AG08396 (cell line): ENCODE measurements at regions not wholly inside any gene's neighbourhood (a gene's known extent, or its start where the extent isn't known, plus 50 kb on each side); places are given as distances from the start of the nearest gene placed in this dataset.
"Not testable (repeated sequence)": the region's sequence is repeated elsewhere in the genome, so short reads cannot be mapped to it uniquely, and the experiment has no call there.

ENCODE experiments used
- DNase-seq: peaks from one replicate; pipeline ENCODE4 v3.0.0; 2012; ENCODE audit warnings: low spot score, mixed read lengths

DNA sequence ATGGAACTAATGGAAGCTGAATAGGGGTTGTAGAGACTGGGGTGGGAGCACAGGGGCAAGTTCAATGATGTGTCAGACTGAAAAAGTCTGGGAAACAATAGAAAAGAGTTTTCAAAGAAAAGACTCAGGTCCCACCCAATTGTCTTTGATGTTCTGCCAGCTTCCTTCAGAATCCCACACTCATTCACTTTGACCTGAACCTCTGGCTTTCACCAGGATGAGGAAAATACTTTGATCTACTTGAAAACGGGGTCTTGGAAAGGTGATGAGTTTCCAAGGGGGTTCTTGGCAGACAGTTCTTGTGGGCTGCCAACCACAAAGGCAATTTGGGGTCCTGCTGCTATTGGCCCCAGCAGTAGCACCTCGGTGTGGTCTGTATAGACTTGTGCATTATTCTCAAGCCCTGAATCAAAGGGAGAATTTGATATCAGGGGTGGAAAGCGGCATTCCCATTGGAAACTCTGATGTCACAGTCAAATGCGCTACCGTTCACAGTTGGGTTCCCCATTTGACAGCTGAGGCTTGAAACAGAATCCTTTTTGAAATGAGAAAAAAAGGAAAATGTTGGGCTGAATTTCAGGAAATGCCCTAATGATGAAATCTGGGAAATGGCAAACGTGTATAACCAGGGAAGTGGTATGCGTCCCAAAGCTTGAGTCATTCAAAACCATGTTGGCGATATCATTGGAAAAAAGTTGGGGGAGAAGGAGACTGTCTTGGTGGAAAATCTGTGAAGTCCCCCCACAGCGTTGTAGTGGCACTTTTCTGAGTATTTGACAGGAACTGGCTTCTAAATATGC is 229.2 kb upstream of the LRTM1 start:
- DNase-seq = no peak

DNA sequence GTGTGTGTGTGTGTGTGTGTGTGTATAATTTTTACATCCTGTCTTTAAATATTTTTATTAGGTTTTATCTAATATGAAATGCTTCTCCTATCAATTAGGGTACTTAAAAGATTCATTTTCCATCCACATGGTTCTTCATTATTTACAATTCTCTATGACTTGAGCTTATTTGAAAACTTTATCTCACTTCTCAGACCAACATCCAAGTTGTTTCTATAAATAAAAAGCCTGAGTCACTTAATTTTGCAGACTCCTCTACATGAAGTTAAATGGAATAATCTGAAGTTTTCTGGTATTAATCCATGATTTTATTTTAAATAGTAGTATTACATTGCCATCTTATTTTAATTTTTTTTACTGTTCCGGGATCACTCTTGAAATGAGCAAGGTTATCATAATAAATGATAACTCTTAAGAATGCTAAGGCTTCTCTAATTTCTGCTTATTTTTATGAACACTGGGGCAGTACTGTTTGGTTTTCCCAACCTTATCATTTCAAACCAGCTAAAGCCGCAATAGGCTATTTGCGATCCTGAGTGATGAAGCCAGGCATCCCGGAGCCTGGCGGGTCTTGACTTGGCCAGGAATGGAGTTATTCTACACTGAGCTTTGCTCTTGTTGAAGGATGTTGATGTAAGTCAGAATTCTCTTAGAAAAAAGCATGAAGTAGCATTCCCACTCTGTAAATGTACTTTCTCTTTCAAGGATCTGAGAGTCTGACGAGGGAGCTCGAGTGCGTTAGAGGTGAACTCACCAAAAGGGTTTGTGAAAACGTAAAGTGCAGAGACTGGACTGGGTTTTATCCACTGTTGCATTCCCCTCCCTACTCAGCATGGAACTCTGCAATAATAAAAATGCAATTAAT is 220.2 kb upstream of the LRTM1 start:
- no peak for DNase-seq

DNA sequence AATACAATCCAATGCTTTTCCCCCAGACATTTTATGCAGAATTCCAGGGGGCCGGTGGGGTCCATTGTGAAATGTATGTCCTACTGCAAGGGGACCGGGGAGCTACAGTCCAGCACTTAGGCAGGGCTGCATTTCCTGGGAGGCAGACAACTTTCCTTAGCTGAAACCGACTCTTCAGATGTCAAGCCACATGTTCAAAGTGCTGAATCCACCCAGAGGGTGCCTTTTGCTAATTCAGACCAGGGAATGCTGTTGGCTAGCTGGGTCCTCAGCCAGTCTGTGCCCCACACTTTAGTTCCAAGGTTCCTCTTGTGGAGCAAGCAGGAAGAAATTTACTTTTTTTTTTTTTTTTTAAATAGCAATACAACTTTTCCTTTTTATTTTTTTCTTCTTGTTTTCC is 219.5 kb upstream of the LRTM1 start:
- DNase-seq = no peak

- DNase-seq = no peak
These were observed 218.4 kb upstream of the LRTM1 start for GRCh38 chr3:55146216-55146615.

- DNase-seq = no peak
These were observed 216.3 kb upstream of the LRTM1 start for GRCh38 chr3:55144015-55144673.

- no peak for DNase-seq
These were observed 215.5 kb upstream of the LRTM1 start for GRCh38 chr3:55143336-55143735.

- not testable (repeated sequence) for DNase-seq
These were observed 208.4 kb upstream of the LRTM1 start for GRCh38 chr3:55136291-55136690.

DNA sequence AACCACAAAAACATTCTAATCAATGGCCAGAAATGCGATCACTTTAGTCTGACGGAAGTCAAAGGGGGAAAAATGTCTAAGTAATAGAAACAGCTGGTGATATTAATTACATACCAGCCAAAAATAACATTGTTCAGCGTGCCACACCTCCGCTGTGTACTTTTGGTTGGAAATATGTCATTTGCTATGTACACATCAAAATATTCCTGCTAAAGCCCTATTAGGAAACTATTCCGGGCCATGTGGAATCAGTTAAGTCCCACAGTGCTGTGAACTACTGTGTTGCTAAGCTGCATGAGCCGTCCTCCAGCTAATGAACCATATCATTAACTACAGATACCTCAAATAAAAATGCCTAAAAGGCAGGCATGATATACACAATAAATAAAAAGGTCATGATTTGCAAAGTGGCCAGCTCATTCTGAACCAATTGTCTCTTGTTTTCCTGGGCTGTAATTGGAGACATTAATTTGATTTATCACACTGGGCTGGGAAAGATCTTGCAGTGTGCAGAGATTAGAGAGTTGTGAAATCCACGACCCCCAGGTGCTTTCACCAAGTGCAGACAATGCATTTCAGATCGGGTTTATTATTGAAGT is 200.5 kb upstream of the LRTM1 start:
- DNase-seq = no peak

GRCh38 chr3:55127565-55127964 is 199.7 kb upstream of the LRTM1 start:
- no peak for DNase-seq

DNA sequence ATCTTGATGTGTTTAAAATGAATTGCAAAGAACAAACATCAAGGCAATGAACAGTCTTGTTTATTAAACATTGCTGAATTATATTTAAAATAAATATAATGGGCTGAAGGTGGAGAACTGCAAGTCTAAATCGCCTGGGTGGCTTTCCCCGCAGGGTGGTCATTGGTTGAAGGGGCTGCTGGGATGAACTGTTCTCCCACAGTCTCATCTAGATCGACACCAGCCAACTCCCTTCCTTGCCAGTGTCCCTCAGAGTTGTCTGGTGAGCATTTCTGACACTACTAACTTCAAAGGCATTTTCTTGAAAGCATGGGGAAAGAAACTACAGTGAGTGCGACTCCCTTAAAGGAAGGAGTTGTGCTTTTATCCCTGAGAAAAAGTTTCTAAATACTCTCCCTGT is 196.5 kb upstream of the LRTM1 start:
- no peak for DNase-seq
